Hematopoietic multipotent progenitor cell treated with erythropoietin and hydrocortisone succinate and interleukin-3 and kit ligand, for 4 days (in vitro differentiated cells): ENCODE measurements at regions not wholly inside any gene's neighbourhood (a gene's known extent, or its start where the extent isn't known, plus 50 kb on each side); places are given as distances from the start of the nearest gene placed in this dataset.
"Not testable (repeated sequence)": the region's sequence is repeated elsewhere in the genome, so short reads cannot be mapped to it uniquely, and the experiment has no call there.

Experiments used
- DNase-seq: peaks from one replicate; pipeline ENCODE4 v3.0.0-alpha.2; 2015

DNA sequence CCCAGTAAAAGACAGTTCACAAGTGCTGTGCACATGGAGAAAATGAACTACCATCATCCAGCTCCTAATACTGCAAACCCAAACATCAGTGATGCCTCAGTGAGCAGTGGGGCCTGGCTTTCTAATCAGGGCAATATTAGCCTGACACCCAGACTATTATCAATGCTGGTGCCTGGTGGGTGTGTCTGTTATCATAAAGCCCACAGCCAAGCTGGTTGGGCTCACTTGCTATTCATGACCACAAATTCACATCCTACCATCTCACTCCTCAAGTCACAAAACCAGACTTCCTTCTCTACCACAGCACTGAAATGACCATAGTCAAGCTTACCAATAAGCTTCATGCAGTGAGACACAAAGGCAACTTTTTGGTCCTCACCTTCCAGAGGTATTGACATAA lies 180.8 kb upstream of the PLN start:
- peak; percentile 83 for DNase-seq

DNA sequence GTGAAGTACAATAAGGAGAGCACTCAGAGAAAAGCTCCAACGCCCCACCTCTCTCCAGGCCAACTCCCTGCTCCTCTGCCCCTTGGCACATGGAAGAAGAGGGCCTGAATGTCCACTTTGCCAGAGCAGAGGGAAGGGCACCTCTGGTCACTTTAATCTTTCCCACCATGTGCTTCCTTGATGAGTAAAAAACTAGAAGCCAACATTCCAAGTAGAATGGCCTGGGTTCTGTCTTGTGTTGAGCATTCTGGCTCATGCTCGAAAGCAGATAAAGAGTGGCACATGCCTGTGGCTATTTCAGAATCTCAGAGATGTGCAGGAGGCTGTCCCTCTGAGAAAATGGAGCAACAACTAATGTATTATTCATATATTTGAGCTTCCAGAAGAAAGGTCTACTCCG lies 177.4 kb upstream of the PLN start:
- DNase-seq, result no peak

DNA sequence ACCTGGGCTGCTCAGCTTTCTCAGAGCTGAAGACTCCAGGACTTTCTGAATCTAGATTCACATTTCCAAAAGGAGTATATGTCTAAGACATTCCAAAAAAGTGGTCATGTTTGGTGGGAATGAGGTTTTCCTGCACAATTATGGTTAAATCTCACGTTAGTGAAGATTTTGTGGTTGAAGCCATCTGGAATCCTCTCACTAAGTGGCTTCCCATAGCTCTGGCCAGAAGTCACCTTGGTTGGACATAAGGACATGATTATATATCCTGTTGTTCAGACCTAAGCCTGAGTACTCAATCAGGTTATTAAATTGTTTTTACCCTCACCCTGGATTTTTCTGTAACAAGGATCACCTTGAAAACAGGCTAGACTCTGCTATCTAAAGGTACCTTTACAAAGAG lies 176.1 kb upstream of the PLN start:
- DNase-seq, result no peak

DNA sequence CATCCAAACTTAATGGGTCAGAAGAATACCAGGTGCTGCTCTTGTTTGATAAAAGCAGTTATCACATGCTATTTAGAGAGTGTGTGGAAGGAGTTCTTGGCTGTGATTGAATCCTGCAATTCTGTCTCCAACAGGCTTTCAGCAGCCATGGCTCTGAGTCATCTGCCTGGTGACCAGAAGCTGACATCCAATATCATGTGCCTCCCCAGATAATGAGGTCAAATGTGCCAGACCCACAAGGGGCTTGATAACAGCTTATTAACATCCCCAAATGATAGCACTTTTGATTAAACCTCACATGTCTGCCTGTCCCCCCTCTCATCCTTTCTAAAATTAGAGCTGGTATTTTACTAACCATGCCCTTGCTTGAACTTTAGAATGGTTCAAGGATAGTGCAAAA lies 175.7 kb upstream of the PLN start:
- no peak for DNase-seq

DNA sequence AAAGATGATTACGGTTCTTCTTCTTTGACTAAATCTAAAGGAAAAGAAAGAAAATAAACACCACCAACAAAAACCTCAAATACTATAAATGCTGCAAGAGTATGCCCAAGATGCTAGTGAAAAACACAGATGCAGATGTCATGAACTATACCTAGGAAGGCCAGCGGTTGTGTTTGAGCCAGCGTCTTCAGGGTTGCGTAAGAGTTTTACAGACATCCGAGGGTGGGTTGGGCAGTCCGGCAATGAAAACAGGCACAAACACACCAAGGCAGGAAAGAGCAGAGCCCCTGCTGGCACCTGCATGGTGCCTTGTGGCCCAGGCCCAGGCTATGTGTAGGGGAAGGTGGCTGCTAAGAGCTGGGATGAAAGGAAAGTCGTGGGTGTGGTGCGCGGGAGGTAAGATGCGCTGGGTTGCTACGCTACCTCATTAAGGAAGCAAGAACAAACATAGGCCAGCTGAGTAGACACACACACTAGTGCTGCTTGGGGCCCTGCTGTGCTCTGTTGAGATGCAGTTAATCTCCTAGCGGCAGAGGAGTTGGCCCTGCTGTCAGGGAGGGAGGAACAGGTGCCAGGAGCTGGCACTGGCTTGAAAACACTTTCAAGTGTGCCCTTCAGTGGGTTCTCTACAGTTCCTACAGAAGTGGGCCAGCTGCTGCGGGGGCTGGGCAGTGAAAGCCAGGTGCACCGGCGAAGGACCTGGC lies 170.2 kb upstream of the PLN start:
- DNase-seq, result no peak

DNA sequence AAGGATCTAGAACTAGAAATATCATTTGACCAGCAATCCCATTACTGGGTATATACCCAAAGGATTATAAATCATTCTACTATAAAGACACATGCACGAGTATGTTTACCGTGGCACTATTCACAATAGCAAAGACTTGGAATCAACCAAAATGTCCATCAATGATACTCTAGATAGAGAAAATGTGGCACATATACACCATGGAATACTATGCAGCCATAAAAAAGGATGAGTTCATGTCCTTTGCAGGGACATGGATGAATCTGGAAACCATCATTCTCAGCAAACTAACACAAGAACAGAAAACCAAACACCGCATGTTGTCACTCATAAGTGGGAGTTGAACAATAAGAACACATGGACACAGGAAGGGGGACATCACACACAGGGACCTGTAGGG lies 167.5 kb upstream of the PLN start:
- not testable (repeated sequence) for DNase-seq

DNA sequence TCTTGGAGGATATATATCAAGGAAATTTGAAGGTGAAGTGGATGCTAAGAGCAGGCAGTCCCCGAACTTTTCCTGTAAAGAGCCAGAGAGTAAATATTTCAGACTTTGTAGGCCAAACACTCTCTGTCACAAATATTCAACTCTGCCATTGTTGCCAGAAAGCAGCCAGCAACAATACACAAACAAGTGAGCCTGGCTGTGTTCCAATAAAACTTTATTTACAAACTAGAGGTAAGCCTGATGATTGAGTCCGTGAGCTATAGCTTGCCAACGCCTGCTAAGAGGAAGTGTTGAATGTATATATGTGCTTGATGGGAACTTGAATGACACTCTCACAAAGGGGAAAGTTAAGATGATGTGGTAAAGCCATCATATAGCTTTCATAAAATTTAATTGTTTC lies 166.0 kb upstream of the PLN start:
- no peak for DNase-seq

DNA sequence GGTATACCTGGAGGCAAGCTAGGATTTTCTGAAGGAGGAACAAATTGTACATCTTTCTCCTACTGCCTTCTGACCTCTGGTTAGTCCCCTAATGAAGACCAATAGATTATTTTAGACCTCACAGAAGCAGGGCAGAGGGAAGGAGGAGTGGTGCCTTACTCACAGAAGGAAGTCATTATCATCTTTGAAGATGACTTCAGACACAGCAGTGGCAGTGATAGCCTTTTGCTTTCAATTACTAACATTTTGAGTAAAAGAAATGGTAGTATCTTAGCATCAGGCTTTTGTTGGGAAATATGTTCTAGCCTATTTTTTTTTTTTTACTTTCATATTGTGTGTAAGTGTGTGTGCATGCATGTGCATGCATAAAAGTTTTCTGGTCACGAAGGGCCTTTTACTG lies 164.2 kb upstream of the PLN start:
- DNase-seq, result no peak

DNA sequence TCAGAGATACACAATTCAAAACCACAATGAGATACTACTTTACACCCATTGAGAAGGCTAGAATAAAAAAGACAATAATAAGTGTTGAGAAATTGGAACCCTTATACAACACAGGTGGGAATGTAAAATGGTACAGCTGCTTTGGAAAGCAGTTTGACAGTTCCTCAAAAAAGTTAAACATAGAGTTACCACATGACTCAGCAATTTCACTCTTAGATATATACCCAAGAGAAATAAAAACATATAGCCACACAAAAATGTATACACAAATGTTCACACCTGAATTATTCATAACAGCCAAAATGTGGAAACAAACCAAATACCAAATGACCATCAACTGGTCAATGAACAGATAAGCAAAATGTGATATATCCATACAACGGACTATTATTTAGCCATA lies 161.1 kb upstream of the PLN start:
- DNase-seq, result peak; percentile 7

DNA sequence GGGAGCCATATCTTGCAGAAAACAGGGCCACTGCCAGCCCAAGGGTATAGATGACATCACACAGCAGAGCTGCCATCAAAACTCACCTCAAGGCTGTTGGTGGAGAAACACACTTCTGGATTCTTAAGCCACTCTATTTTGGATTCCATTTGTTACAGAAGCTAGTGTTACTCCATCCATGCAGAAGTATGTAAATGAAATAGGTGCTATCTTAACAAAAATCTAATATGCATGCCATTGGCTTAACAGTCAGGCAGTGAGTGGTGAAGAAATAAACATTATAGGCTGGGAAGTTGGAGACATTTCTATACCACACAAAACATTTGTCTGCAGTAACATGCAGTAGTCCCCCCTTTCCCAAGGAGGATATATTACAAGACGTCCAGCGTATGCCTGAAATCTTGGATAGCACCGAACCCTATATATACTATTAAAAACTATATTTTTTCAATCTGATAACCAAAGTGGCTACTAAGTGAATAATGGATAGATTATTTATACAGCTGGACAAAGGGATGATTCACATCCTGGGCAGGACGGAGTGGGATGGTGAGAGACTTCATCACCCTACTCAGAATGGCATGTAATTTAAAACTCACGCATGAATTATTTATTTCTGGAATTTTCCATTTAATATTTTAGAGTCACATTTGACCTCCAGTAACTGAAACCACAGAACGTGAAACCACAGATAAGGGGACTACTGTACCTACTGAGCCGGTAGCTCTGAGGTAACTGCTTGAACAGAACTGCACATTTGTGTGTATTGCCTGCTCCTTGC lies 160.0 kb upstream of the PLN start:
- DNase-seq, result peak; percentile 12

DNA sequence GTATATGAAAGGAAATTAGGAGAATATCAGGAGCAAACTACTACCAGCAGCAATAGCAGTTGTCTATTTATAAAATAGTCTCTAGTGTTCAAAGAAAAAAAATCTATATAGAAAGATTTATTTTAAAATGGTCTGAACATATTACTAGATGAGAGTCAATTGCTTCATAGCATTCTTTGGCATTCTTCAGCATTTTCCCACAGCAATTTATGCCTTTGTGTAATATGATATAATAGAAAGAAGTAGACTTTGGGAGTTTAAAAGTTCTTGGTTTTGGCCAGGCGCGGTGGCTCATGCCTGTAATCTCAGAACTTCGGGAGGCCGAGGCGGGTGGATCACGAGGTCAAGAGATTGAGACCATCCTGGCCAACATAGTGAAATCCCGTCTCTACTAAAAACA lies 157.0 kb upstream of the PLN start:
- no peak for DNase-seq

DNA sequence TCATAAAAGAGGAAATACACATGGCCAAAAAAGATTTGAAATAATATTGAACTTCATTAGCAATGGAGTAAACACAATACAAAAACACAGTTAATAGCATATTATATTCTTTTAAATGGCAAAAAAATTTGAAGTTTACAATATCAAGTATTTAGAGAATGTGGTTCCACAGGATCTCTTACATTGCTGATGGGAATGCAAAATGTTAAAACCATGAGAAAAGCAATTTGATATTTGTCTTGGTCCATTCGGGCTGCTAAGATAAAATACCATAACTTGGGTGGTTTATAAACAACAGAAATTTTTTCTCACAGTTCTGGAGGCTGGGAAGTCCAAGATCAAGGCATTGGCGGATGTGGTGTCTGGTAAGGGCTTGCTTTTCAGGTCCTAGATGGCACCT lies 154.0 kb upstream of the PLN start:
- no peak for DNase-seq

DNA sequence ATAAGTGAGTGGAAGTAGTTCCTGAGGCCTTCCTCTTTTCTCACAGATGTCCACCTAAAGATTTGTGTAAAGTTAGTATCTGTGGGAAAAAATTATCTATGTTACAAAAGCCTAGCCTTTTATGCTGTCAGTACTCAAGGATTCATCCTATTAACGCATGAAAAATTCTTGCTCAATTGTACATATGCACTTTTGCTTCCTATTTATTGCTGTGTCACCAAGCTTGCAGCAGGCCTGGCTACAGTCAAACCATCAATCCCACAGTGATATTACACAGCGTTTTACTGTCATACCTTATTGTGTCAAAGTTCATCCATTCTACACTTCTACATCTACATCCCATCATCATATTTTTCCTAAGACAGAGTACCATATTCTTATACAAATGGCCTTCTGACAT lies 151.1 kb upstream of the PLN start:
- DNase-seq, result no peak

DNA sequence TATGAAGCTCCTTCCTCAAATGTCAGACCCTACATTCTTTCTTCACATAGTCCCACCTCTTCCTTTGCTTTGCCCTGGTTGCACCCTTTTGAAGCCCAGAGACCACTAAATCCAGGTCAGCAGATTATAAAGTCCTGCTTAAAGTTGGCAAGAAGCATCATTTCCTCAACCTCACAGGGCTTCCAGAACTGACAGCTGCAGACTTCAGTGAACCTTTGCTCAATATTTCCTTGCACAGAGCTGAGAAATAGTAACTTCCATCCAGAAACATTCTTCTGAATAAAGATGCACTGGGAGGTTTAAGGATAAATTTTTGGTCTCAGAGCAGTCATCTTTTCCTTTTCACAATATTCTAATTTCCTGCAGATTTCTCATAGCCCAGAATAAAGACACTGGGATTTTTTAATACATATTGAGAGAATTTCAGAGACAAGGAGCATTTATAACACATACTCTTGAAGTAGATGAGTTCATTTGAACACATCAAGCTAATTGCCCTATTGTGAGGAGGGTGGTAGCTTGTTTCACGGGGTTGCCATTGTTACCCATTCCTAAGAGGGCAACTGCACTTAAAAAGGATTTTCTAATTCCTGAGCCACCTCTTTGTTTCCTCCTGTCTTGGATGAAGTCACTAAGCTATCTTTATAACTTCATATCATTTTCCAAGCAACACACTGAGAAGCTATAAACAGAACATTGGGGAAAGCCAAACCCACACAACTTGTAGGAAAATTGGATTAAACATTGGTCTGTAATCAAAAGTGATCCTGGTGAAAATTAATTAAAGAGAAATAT lies 150.2 kb upstream of the PLN start:
- DNase-seq, result no peak

DNA sequence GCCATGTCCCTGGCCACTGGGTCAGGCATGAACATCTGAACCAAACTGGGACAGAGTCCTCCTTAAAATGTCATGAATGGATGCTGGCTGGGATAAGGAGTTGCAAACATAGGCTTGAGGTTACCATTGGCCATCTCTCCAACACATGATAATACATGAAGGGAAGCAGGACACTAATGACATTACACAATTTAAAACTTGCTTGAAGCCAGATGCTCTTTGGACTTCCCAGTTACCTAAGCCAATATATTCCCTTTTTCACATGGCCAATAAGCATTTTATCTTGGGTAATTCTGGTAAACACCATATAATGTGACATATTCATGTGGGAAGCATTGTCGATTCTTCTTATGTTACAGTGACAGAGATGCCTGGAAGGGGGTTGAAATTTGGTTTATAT lies 148.0 kb upstream of the PLN start:
- no peak for DNase-seq

DNA sequence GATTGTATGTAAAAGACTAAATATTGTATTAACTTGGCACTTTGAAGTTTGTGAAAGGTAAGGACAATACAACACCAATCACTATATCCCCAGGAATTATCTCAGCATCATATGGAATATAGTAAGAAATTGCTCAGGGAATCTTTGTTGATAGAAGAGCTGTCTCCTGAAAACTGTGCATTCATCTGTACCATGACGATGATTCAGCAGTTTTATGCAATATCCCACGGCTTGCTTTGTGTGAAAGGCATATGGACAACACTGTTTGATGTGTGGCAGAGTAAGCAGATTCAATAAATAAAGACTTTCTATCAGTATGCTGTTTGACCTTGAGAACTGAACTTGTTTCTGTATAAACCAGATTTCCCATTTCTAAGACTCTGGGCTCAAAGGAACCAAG lies 147.5 kb upstream of the PLN start:
- peak; percentile 5 for DNase-seq

DNA sequence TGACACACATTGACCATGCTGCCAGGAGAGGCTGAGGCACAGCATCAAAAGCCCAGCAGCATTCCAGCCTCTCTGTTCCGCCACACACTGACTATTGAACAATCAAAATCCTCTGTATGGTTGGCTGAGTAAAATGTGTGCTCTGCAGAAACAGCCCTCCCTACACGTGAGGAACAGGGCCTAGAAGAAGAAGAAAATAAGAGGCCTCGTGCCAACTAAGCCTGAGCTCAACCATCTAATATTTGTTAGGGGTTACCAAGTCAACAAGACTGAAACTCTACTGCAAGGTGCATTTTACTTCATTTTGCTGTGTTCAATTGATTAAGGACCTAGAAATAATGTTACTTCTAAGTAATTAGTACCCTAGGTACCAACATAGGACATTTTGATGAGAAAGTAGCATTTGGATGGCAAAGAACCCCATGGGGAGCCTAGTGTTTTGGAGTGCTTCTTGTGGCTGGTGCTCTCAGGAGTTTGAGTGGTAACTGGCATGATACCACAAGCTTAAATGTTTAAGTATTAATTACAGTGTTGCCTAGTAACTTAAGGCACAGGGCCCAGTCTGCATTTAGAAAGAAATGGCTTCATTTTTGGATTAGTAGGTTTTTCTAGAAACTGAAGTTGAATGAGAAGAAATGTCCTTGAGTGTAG lies 146.6 kb upstream of the PLN start:
- no peak for DNase-seq

DNA sequence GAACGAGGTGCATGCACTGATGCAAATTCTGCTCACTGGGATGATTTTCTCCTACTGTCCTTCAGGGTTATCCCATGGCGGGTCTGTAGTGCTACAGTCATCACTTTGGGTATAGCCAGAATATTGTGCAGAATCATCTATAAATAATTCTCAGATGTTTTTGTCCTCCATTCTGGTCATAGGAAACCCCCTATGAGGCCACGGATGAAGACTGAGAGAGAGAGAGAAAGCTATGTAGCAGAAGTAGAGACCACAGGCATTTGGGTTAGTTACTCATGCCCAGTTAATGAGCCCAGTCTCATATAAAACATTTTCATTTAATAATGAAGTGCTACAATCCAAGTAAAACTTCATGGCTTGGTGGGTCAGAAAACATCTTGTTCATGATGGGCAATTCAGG lies 145.1 kb upstream of the PLN start:
- DNase-seq, result no peak

DNA sequence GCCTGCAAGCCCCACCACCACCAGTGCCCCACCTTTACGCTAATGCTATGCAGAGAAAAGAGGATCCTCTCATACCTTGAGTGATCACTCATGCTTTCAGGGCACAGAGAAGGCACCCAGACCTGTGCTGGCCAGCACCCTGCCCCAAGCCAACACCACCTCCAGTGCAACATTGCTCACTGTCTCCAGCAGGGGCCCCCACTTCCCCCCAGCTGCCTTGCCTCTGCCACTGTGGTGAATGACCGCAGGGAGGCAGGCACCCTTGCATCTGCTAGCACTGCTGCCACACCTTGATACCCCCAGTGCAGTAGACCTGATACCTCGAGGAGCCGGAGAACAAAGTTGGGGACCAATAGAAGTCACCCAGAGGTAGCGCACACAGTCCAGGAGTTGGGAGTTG lies 139.2 kb upstream of the PLN start:
- DNase-seq, result no peak

DNA sequence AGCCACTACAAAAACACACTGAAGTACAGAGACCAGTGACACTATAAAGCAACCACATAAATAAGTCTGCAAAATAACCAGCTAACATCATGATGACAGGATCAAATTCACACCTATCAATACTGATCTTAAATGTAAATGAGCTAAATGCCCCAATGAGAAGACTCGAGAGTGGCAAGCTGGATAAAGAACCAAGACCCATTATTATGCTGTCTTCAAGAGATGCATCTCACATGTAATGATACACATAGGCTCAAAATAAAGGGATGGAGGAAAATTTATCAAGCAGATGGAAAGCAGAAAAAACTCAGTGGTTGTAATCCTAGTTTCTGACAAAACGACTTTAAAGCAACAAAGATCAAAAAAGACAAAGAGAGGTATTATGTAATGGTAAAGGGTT lies 138.1 kb upstream of the PLN start:
- no peak for DNase-seq
